ENCODE measurements at regions not wholly inside any gene's neighbourhood (a gene's known extent, or its start where the extent isn't known, plus 50 kb on each side); places are given as distances from the start of the nearest gene placed in this dataset.
"Not testable (repeated sequence)": the region's sequence is repeated elsewhere in the genome, so short reads cannot be mapped to it uniquely, and the experiment has no call there.

- no peak for DNase-seq
Measured at GRCh38 chr19:28331596-28331995, 881.4 kb downstream of the UQCRFS1 start.

- DNase-seq, result no peak
Measured at GRCh38 chr19:28330831-28331230, 882.1 kb downstream of the UQCRFS1 start.

DNA sequence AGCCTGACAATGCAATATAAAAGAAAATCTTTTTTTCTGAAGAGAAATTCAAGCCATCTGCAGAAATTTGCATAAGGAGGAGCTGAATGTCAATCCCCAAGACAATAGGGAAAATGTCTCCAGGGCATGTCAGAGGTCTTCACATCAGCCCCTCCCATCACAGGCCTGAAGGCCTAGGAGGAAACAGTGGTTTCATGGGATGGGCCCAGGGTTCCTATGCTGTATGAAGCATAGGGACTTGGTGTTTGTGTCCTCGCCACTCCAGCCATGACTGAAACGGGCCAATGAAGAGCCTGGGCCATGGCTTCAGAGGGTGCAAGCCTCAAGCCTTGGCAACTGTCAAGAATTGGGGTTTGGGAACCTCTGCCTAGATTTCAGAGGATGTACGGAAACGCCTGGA, 883.5 kb downstream of the UQCRFS1 start:
- no peak for DNase-seq

DNA sequence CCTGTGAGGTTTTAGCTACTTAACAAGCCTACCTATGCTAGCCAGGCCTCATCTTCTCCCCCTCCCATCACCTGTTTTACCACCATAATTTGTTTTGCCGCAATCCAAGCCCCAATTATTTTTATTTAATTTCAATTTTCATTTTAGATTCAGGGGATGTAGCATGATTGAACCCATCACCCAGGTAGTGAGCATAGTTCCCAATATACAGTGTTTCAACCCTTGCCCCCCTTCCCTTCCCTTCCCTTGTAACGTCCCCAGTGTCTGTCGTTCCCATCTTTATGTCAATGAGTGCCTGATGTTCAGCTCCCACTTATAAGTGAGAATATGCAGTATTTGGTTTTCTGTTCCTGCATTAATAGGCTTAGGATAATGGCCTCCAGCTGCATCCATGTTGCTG, 885.0 kb downstream of the UQCRFS1 start:
- DNase-seq, result no peak

GRCh38 chr19:28326746-28327145, 886.2 kb downstream of the UQCRFS1 start:
- DNase-seq, result no peak

GRCh38 chr19:28324275-28325060, 888.5 kb downstream of the UQCRFS1 start:
- DNase-seq, result peak; percentile 30

DNA sequence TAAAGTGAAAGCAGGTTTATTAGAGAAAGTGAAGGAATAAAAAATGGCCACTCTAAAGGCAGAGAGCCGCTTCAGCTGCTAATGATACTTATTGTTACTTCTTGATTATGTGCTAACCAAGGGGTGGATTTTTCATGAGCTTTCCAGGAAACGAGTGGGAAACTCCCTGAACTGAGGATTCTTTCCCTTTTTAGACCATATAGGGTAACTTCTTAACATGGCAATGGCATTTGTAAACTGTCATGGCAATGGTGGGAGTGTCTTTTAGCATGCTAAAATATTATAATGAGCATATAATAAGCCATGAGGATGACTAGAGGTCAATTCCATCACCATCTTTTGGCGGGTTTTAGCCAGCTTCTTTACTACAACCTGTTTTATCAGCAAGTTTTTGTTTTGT, 890.0 kb downstream of the UQCRFS1 start:
- DNase-seq, result no peak

- DNase-seq, result no peak
Measured at GRCh38 chr19:28322491-28322890, 890.5 kb downstream of the UQCRFS1 start.

DNA sequence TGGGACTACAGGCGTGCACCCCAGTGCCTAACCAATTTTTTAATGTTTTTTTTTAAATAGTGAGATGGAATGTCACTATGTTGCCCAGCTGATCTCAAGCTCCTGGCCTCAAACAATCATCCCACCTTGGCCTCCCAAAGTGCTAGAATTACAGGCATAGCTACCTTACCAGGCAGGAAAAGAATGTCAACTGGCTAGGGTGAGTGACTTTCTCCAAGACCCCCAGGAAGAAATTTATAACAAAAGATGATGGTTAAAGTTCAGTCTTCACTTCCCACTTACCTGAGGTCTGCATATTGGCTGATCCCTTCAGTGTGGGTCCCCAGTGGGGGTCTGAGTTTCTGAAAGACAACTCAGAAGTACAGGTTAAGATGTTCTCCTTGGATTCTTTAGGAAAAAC, 893.0 kb downstream of the UQCRFS1 start:
- DNase-seq, result no peak

GRCh38 chr19:28319227-28319626, 893.7 kb downstream of the UQCRFS1 start:
- DNase-seq, result no peak

DNA sequence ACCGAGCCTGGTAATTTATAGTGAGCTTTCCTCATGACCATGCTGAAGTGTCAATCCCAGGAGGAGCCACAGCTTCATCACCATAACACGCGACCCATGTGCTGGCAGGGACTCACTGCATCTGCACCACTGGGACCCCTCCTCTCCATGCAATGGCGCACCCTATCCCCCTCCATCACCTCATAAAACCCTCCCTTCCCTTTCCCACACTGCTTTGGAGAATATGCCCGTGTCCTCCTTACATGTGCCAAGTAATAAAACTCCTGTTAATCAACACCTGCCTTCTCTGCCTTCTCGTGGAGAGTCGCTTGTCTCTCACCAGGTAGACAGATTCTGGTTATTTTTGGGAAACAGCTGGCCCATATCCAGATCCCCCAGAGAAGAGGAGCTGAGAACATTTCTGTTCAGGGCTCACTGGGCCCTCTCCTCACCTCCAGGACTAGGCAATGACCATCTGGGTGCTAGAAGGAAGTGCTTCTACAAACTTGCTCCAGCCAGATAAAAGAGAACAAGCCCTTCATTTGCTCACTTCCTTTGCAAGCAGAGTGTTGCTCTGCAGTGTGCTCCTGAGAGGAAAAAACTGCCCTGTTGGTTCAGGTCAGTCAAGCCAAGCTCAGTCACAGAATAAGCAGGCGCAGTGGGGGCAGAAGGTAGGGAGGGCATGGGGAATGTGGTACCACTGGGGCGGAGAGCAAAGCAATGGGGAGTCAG, 894.3 kb downstream of the UQCRFS1 start:
- DNase-seq, result no peak

DNA sequence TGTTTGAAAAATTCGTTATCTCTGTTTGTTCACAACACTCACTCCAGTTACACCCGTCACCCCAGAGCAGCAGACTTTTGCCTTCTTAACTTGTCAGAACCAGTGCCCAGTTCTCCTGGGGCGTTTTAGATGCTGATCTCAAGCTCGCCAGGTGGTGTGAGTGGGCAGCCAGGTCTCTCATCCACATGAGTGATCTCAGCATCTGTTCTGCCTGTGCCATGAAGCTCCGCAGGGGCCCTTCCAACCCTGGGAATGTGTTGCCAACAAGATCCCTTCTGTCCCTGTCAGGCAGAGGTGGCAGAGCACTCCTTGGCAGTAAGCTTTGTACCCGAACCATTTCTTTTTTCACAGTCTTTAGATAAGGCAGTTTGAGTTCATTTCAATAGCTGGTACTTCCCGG, 896.5 kb downstream of the UQCRFS1 start:
- DNase-seq, result peak; percentile 94

GRCh38 chr19:28314756-28315155, 898.2 kb downstream of the UQCRFS1 start:
- no peak for DNase-seq

DNA sequence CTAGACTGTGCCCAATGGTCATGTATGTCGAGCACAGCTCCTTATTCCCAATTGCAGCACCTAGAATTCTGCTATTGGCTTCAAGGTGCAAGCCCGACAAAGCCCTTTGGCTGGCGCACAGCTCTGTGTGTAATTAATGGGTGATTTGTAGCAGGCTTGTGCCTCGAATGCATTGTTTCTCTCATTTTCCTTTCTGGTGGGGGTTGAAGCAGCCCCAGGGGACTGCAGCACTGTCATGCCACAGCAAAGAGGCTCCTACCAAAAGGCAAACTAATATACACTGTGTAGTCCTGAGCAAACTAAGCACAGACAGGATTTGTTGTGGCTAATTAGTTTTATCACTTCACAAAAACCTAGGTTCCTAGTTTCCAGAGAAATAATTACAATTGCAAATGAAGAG, 898.7 kb downstream of the UQCRFS1 start:
- no peak for DNase-seq

- DNase-seq, result no peak
Measured at GRCh38 chr19:28313633-28314032, 899.3 kb downstream of the UQCRFS1 start.

DNA sequence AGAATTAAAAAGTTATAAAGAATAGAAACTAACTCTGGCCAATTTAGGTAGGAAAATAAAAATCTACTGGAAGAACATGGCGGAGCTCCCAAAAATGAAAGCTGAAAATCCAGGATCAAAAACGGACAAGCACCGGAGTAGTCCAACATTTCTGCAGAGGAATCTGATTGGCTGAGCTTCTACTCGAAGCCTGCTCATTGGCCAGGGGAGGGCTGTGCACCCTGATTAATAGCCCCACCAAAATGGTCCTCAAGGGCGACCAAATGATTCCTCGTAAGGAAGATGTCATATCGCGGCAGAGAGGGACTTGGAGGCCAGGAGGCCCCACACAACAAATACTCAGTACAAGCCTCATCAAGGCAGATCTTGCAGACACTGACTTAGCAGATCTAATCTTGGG, 900.7 kb downstream of the UQCRFS1 start:
- DNase-seq, result no peak

DNA sequence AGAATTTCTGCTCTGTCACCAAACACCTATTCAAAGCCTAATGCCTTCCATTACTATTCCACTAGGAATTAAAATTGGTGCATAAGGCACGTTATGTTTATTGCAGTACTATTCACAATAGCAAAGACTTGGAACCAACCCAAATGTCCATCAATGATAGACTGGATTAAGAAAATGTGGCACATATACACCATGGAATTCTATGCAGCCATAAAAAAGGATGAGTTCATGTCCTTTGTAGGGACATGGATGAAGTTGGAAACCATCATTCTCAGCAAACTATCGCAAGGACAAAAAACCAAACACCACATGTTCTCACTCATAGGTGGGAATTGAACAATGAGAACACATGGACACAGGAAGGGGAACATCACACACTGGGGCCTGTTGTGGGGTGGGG, 902.1 kb downstream of the UQCRFS1 start:
- not testable (repeated sequence) for DNase-seq

DNA sequence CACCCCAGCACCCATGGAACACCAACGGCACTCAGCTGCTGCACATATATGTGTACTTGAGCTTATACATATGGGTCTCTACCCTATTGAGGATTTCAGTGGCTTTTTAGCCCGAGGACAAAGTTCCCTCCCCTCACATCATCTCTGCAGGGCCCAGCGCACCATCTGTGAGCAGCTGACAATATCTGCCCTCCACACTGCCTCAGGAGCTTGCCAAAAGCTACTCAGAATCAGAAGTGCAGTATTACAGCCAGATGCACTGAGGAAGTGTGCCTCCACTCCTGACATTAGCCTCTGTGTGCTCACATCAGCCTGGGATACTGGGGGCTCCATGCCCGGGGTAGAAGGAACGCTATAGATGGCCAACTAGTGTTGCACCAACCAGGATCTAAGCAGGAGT, 903.9 kb downstream of the UQCRFS1 start:
- peak; percentile 59 for DNase-seq

DNA sequence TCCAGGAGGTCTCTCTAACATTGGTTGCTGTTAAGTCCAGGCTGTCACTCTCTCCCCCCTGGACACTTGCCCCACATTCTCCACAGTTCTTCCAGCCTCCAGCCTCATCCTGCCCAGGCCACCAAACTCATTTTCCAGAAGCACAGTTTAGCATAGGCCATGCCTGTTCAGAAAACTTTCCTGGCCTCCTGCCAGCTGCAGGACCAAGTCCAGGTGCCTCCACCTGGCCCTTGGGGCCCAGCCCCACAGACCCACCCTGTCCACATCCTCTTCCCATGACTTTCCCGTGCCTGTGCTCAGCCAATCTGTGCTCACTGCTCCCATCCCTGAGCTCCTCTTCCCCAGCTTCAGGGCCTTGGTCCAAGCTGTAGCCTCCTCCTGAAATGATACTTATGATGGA, 905.0 kb downstream of the UQCRFS1 start:
- DNase-seq, result no peak

- DNase-seq, result no peak
Measured at GRCh38 chr19:28307487-28307886, 905.5 kb downstream of the UQCRFS1 start.

DNA sequence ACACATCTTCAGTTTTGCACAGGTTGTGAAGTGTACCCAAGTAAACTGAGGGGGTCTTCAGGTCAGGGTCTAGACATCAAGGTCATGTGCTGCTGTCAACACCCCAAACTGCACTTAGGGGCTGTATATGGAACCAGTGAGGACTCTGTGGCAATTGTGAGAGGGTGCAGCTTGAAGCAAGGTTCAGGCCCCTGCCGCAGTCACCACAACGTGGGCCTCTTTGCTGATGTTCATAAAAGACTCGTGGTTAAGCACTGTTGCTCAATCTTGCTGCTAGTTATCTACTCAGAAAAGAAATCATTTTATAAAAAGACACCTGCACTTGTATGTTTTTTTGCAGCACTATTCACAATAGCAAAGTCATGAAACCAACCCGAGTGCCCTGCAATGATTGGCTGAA, 907.4 kb downstream of the UQCRFS1 start:
- DNase-seq, result no peak

- no peak for DNase-seq
Measured at GRCh38 chr19:28303502-28303901, 909.4 kb downstream of the UQCRFS1 start.

GRCh38 chr19:28301961-28302360, 911.0 kb downstream of the UQCRFS1 start:
- DNase-seq, result peak; percentile 74

DNA sequence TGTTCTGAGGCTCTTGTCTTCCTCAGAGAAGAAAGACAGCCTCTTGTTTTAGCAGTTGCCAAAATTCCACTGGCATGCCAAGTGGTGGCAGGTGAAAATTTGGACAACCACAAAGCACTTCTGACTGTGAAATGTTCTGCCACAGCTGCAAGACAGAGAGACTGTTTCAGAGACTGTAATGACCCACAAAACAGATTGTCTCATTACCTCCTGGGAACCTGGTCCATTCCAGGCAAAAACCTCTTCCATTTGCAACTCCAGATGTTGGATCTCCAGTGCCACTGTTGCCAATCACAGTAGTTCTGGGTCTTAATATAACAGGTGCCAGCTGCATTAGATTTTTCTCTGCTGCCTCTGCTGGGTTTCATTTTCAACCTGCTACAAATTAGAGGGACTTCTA, 911.5 kb downstream of the UQCRFS1 start:
- DNase-seq, result peak; percentile 58

DNA sequence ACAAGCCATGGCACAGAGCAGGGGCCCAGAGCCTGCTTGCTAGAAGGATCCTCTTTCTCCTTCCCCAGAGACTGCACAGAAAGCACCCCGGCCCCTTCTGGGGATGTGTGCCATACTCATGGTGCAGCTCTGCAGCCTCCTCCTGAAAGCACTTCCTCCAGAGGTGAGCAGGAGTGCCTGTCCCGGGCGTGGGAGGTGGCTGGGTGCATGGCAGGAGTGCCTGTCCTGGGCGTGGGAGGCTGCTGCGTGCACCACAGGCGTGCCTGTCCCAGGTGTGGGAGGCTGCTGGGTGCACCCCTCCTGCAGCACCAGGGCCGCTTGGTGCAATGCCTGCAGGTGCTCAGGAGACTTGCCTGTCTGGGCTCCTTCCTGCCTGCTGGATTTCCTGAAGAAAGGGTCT, 913.3 kb downstream of the UQCRFS1 start:
- DNase-seq, result no peak

Data from DMS 273 treated with DMSO at 0.1 percent for 48 hours (cell line).